Left ventricle myocardium inferior (tissue), 1 donor: ENCODE measurements at regions not wholly inside any gene's neighbourhood (a gene's known extent, or its start where the extent isn't known, plus 50 kb on each side); places are given as distances from the start of the nearest gene placed in this dataset.
"Not testable (repeated sequence)": the region's sequence is repeated elsewhere in the genome, so short reads cannot be mapped to it uniquely, and the experiment has no call there.

ENCODE experiments used
- DNase-seq: peaks from one replicate; pipeline ENCODE4 v3.0.0-alpha.2; 2020
- H3K27ac ChIP-seq: fragments of 200-600 bp; replicated peaks from 2 replicates; pipeline ENCODE4 v1.8.0; 2021
- H3K27me3 ChIP-seq: fragments of 200-600 bp; 2 replicates; pipeline ENCODE4 v1.8.0; 2021; ENCODE audit warnings: low read depth
- H3K36me3 ChIP-seq: fragments of 200-600 bp; 2 replicates; pipeline ENCODE4 v1.8.0; 2021
- H3K4me1 ChIP-seq: fragments of 200-600 bp; 2 replicates; pipeline ENCODE4 v1.8.0; 2021
- H3K4me3 ChIP-seq: fragments of 200-600 bp; 2 replicates; pipeline ENCODE4 v1.8.0; 2021; ENCODE audit warnings: mild to moderate bottlenecking, moderate library complexity
- H3K9me3 ChIP-seq: fragments of 200-600 bp; replicated peaks from 2 replicates; pipeline ENCODE4 v1.8.0; 2021
- CTCF ChIP-seq: fragments of 200-600 bp; IDR thresholded peaks from 2 replicates; pipeline ENCODE4 v1.8.0; 2021; ENCODE audit warnings: antibody characterized with exemption, mild to moderate bottlenecking, borderline replicate concordance
- intact Hi-C: fragments of 100-400 bp; cut with micrococcal nuclease; formaldehyde crosslinking; loops from one replicate; pipeline ENCODE4 v1.11.0; 2022
- donor health status: DM: no; HTN: yes; CAD: no; lungs with severe emphysema.

GRCh38 chr11:50088231-50088630 is 55.6 kb downstream of the OR4C45 start:
- no peaks in the 10 kb centered on the region for H3K4me1 ChIP-seq
- no peak overlapping the region for H3K27ac ChIP-seq
- no peaks in the 10 kb centered on the region for H3K9me3 ChIP-seq
- no peak for DNase-seq
- H3K27me3 ChIP-seq = peaks cover 11% of the 10 kb centered on the region
- H3K36me3 ChIP-seq = no peaks in the 10 kb centered on the region
- intact Hi-C loops = no loop called here
- no peak for TF ChIP-seq CTCF
- no peak overlapping the region for H3K4me3 ChIP-seq

GRCh38 chr11:50098186-50098725 is 65.6 kb downstream of the OR4C45 start:
- TF ChIP-seq CTCF = no peak
- Histone ChIP-seq H3K4me1 (no peaks in the 10 kb centered on the region), H3K4me3 (no peak overlapping the region), H3K27me3 (peaks cover 7% of the 10 kb centered on the region), H3K9me3 (no peaks in the 10 kb centered on the region), H3K36me3 (no peaks in the 10 kb centered on the region), H3K27ac (no peak overlapping the region)
- no peak for DNase-seq
- intact Hi-C loops = no loop called here

GRCh38 chr11:50102916-50103315 is 70.2 kb downstream of the OR4C45 start:
- H3K4me1 ChIP-seq = no peaks in the 10 kb centered on the region
- DNase-seq = no peak
- H3K4me3 ChIP-seq = no peak overlapping the region
- no peaks in the 10 kb centered on the region for H3K36me3 ChIP-seq
- intact Hi-C loops = no loop called here
- H3K9me3 ChIP-seq = no peaks in the 10 kb centered on the region
- H3K27ac ChIP-seq = no peak overlapping the region
- H3K27me3 ChIP-seq = no peaks in the 10 kb centered on the region
- no peak for TF ChIP-seq CTCF

- H3K27me3 ChIP-seq, intact Hi-C loops, H3K9me3 ChIP-seq, H3K36me3 ChIP-seq, H3K4me3 ChIP-seq, H3K4me1 ChIP-seq: not testable (repeated sequence)
- DNase-seq = peak; percentile 14
- H3K27ac ChIP-seq = peak overlapping the region; percentile 44
These were observed 108.0 kb downstream of the OR4C45 start for GRCh38 chr11:50140686-50141085.

GRCh38 chr11:50146308-50146707 is 113.6 kb downstream of the OR4C45 start:
- H3K27ac ChIP-seq, H3K4me3 ChIP-seq, H3K27me3 ChIP-seq, DNase-seq, intact Hi-C loops, H3K9me3 ChIP-seq, H3K4me1 ChIP-seq, H3K36me3 ChIP-seq: not testable (repeated sequence)

- DNase-seq, H3K27ac ChIP-seq, H3K4me3 ChIP-seq, H3K4me1 ChIP-seq, intact Hi-C loops, H3K27me3 ChIP-seq, H3K36me3 ChIP-seq, H3K9me3 ChIP-seq: not testable (repeated sequence)
These were observed 115.3 kb downstream of the OR4C45 start for GRCh38 chr11:50147946-50148345.

- intact Hi-C loops = no loop called here
These were observed 122.8 kb downstream of the OR4C45 start for GRCh38 chr11:50155508-50155907.

More at GRCh38 chr11:50155508-50155907, 122.8 kb downstream of the OR4C45 start:
- DNase-seq = no peak
- H3K4me1 ChIP-seq = peaks cover 9% of the 10 kb centered on the region
- H3K27ac ChIP-seq = no peak overlapping the region
- no peak overlapping the region for H3K4me3 ChIP-seq
- peaks cover 23% of the 10 kb centered on the region for H3K9me3 ChIP-seq
- TF ChIP-seq CTCF = no peak
- H3K27me3 ChIP-seq = no peaks in the 10 kb centered on the region
- H3K36me3 ChIP-seq = no peaks in the 10 kb centered on the region
